Gastroesophageal sphincter (tissue), 4 donors: ENCODE measurements at regions not wholly inside any gene's neighbourhood (a gene's known extent, or its start where the extent isn't known, plus 50 kb on each side); places are given as distances from the start of the nearest gene placed in this dataset.

Experiments
- ATAC-seq: fragments of 150-250 bp; one replicate; pipeline ENCODE4 v1.9.1; 2016; ENCODE audit warnings: mild to moderate bottlenecking, moderate library complexity
- H3K27ac ChIP-seq, 4 donors: fragments of 200-600 bp; sonication (generic) in 3 of 4; 1 replicate in 3 of 4; 2 replicates in 1 of 4; pipeline ENCODE4 v1.5.1; 2016 to 2019
- H3K27me3 ChIP-seq: fragments of 200-600 bp; sonication (generic); one replicate; pipeline ENCODE4 v1.5.1; 2019
- H3K36me3 ChIP-seq, 2 donors: fragments of 200-600 bp; sonication (generic); one replicate each; pipeline ENCODE4 v1.5.1; 2019; ENCODE audit warnings: control low read depth in 1 of 2
- H3K4me1 ChIP-seq, 3 donors: fragments of 200-600 bp; sonication (generic); 1 replicate in 2 of 3; 2 replicates in 1 of 3; pipeline ENCODE4 v1.5.1; 2016 to 2019; ENCODE audit warnings: control low read depth in 2 of 3
- H3K4me3 ChIP-seq, 2 donors: fragments of 200-600 bp; sonication (generic); one replicate each; pipeline ENCODE4 v1.5.1; 2019; ENCODE audit warnings: mild to moderate bottlenecking in 1 of 2, moderate library complexity in 1 of 2
- H3K9me3 ChIP-seq, 3 donors: fragments of 200-600 bp; sonication (generic); one replicate each; pipeline ENCODE4 v1.5.1; 2017 to 2019; ENCODE audit warnings: control low read depth in 2 of 3
- CTCF ChIP-seq, 4 experiments: fragments of 200-600 bp in 2 of 4; fragments of 450-650 bp in 2 of 4; sonication (generic) in 1 of 4; IDR thresholded peaks; one replicate each; pipeline ENCODE4 v1.5.1; 2017 to 2019; ENCODE audit warnings: antibody characterized with exemption in 4 of 4, mild to moderate bottlenecking in 2 of 4, moderate library complexity in 2 of 4
- EP300 ChIP-seq: sonication (generic); formaldehyde crosslinking; IDR thresholded peaks from one replicate; pipeline ENCODE4 v1.6.1; 2017; ENCODE audit warnings: antibody characterized with exemption, mild to moderate bottlenecking
- POLR2A ChIP-seq, 2 donors: fragments of 450-650 bp; IDR thresholded peaks; one replicate each; pipeline ENCODE4 v1.6.1; 2017; ENCODE audit warnings: antibody characterized with exemption in 2 of 2, mild to moderate bottlenecking in 2 of 2, moderate library complexity in 1 of 2
- POLR2AphosphoS5 ChIP-seq: sonication (generic); formaldehyde crosslinking; IDR thresholded peaks from one replicate; pipeline ENCODE4 v1.6.1; 2017; ENCODE audit warnings: antibody characterized with exemption
- WGBS, 2 donors: methylation state at CpG; one replicate each; pipeline ENCODE4 v1.1.5; 2018; ENCODE audit warnings: low coverage in 1 of 2; 5-methylcytosine and 5-hydroxymethylcytosine counted together

GRCh38 chr1:104456724-104457123 lies 707.0 kb downstream of the AMY1C start:
- H3K36me3 ChIP-seq, result no peaks in the 10 kb centered on the region
- ATAC-seq, result no peak
- no peaks in the 10 kb centered on the region for H3K4me1 ChIP-seq
- no peak overlapping the region for H3K4me3 ChIP-seq
- no peaks in the 10 kb centered on the region for H3K27me3 ChIP-seq
- TF ChIP-seq EP300 (no peak), CTCF (IDR thresholded peaks at IDR 0.05) (no peak), POLR2A (IDR thresholded peaks at IDR 0.05) (no peak), POLR2AphosphoS5 (no peak)
- 100% methylated on average over 1 of the region's 1 CpG for WGBS, 2 donors
- peaks cover 0 to 33% (median 2%) of the 10 kb centered on the region in 3 donors for H3K9me3 ChIP-seq
- H3K27ac ChIP-seq, result no peak overlapping the region

- H3K27me3 ChIP-seq, result no peaks in the 10 kb centered on the region
- H3K27ac ChIP-seq, result no peak overlapping the region
- no peak for TF ChIP-seq POLR2A (IDR thresholded peaks at IDR 0.05)
- no peak for TF ChIP-seq EP300
- TF ChIP-seq POLR2AphosphoS5, result no peak
- no peak for TF ChIP-seq CTCF (IDR thresholded peaks at IDR 0.05)
- ATAC-seq, result no peak
- H3K4me3 ChIP-seq, result no peak overlapping the region
- no peaks in the 10 kb centered on the region for H3K36me3 ChIP-seq
- peaks cover 0 to 31% (median 0%) of the 10 kb centered on the region in 3 donors for H3K9me3 ChIP-seq
- 81 to 100% methylated on average over 1 to 2 of the region's 2 CpGs for WGBS, 2 donors
- no peaks in the 10 kb centered on the region for H3K4me1 ChIP-seq
Observed at GRCh38 chr1:104459886-104460285, 710.2 kb downstream of the AMY1C start.

GRCh38 chr1:104460880-104461279 lies 711.2 kb downstream of the AMY1C start:
- H3K27me3 ChIP-seq, result no peaks in the 10 kb centered on the region
- peaks cover 0 to 31% (median 0%) of the 10 kb centered on the region in 3 donors for H3K9me3 ChIP-seq
- H3K36me3 ChIP-seq, result no peaks in the 10 kb centered on the region
- ATAC-seq, result no peak
- 40 to 100% methylated on average over 1 of the region's 1 CpG for whole genome bisulfite sequencing, 2 donors
- H3K4me3 ChIP-seq, result no peak overlapping the region
- TF ChIP-seq EP300, result no peak
- no peak for TF ChIP-seq POLR2AphosphoS5
- no peak for TF ChIP-seq CTCF (IDR thresholded peaks at IDR 0.05)
- TF ChIP-seq POLR2A (IDR thresholded peaks at IDR 0.05), result no peak
- H3K27ac ChIP-seq, result no peak overlapping the region
- no peaks in the 10 kb centered on the region for H3K4me1 ChIP-seq

GRCh38 chr1:104463126-104463697 lies 713.5 kb downstream of the AMY1C start:
- TF ChIP-seq EP300, result no peak
- TF ChIP-seq CTCF (IDR thresholded peaks at IDR 0.05), result no peak
- TF ChIP-seq POLR2A (IDR thresholded peaks at IDR 0.05), result no peak
- TF ChIP-seq POLR2AphosphoS5, result no peak
- WGBS, 2 donors, result 88 to 100% methylated on average over 2 to 10 of the region's 12 CpGs
- Histone ChIP-seq H3K36me3 (no peaks in the 10 kb centered on the region), H3K4me3 (no peak overlapping the region), H3K9me3 (peaks cover 0 to 30% (median 0%) of the 10 kb centered on the region in 3 donors), H3K27ac (no peak overlapping the region), H3K27me3 (no peaks in the 10 kb centered on the region), H3K4me1 (no peaks in the 10 kb centered on the region)
- ATAC-seq, result no peak

- no peak overlapping the region for H3K27ac ChIP-seq
- H3K4me3 ChIP-seq, result no peak overlapping the region
- no peaks in the 10 kb centered on the region for H3K36me3 ChIP-seq
- TF ChIP-seq CTCF (IDR thresholded peaks at IDR 0.05) (no peak), POLR2AphosphoS5 (no peak), EP300 (no peak)
- H3K4me1 ChIP-seq, result no peaks in the 10 kb centered on the region
- 88 to 98% methylated on average over 7 to 8 of the region's 8 CpGs for WGBS, 2 donors
- peaks cover 0 to 11% (median 0%) of the 10 kb centered on the region in 3 donors for H3K9me3 ChIP-seq
- ATAC-seq, result no peak
- no peaks in the 10 kb centered on the region for H3K27me3 ChIP-seq
Observed at GRCh38 chr1:104466068-104466467, 716.4 kb downstream of the AMY1C start.
